ENCODE measurements at regions not wholly inside any gene's neighbourhood (a gene's known extent, or its start where the extent isn't known, plus 50 kb on each side); places are given as distances from the start of the nearest gene placed in this dataset.

DNA sequence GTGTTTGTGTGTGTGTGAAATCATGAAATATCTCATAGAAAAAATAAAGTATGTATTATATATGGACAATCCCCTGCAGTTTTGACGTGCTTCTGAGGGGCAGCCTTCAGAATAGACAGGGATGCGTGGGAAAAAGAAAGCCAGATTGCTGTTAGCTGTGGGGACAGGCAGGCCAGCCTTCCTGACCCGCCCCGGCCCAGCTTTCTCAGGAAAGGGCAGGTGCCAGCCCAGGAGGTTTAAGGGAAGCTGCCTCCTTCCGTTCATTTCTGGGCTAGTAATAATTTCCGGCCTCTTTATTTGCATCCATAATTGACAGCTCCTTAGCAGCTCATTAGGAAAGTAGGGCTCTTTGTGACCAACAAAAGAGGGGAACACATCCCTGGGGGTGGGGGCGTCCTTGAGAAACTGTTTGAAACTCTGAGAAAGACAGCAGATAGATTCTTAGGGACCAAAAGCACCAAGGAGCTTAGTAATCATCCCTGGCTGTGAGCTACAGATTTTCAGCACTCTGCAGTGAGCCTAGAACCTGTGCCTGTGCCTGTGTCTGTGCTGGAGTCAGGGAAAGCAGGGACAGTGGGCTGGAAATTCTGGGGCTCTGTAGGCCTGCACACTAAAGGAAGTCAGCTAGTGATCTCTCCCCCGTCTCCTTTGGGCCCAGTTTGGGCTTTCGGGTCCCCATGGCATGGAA is 632.9 kb upstream of the CADM1 start:
- no peak for DNase-seq

DNA sequence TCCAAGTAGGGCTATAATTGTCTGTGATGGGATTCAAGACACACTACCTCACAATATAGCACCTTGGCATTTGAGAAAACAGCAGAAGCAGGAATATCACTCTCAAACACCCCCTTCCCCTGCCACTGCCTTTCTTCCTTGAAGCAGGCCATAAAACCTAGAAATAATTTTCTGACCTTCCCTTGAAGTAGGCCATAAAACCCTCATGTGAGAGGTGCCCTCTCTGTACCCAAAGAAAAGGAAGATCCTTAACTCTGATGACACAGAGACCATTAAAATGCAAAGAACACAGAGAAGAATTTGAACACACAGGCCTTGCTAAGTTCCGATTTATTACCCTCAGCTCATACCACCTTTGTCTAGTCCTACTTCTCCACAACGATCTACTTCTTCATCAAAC is 631.7 kb upstream of the CADM1 start:
- DNase-seq: no peak

DNA sequence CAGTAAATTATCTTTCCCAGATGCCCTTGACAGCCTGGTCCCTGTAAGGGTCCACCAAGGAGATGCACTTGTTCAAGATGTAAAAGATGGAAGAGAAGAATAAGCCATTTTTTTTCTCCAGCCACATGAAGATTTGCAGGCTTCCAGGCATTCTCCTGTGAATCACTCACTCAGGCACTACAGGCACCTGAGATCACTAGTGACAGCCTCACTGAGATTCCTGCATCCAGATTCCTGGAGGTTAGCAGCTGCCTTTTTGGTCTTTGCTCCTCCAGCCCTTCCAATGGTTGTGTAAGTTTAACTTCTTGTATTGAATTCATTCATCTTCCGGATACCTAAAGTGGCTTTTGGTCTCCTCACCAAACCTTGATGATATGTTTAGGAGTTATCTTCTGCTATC is 630.2 kb upstream of the CADM1 start:
- no peak for DNase-seq

DNA sequence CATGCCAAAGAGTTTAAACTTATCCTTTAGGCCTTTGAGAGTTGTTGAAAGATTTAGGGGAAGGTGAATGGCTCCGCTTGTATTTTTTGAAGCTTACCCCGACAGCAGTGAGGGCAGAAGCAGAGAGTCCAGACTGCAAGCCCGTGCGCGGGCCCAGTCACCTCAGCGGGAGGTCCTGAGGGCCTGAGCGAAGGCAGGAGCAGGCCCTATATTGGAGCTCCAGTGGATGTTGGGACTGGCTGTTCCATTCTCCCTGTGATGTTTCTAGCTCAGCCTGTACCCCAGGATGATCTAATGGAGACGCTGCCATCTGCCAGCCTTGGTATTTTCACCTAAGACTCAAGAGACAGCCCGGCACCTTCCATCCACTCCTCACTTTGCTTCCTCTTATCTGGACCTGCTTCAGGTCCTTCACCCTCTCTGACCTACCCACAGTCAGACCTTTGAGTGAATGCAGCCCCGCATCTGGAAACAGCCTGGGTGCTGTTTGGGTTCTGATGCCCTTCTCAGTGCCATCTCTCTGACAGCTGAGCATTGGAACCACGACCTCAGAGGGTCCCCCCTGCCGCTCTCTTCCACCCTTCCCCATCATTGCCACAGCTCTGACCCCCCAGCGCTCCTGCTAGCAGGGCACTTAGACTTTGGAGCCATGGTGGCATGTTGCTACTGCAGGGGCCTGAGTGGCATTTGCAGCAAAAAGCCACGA is 628.2 kb upstream of the CADM1 start:
- DNase-seq: no peak

DNA sequence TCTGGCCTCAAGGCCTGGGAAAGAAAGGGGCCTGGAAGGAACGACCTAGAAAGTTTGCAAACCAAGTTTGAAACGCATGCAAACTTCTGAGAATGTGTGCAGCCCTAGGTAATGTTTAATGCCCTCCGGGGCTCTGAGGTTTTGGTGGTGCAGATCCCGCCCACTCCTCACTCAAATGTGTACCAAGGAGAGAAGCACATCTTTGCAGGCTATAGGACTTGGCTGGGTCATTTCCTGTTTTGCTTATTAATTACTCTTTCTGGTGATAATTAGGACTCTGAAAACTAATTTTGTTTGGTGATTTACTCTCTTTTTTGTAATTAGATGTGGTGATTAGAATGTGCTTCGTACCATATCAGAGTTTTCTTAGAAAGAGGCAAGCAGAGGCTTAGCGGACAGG is 625.9 kb upstream of the CADM1 start:
- DNase-seq: no peak

GRCh38 chr11:116129456-116129855 is 625.2 kb upstream of the CADM1 start:
- DNase-seq: no peak

DNA sequence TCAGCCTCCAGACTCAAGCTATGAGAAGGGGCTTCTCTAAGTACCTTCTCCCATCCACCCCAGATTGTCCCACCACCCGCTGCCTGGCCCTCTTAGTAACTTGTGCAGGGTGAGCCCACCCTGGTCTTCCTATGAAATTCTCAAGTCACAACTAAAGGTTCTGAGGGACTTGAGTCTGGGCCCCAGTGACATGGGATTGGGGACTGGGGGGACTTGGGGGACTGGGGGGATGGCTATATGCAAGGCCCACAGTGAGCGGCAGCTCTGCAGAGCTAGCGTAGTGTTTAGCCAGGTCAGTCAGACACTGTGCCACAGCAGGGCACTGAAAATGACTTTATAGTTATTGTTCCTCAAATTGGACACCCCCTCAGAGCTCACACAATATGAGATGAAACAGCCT is 622.3 kb upstream of the CADM1 start:
- DNase-seq: no peak

- DNase-seq: no peak
Observed at GRCh38 chr11:116124922-116125714, 620.9 kb upstream of the CADM1 start.

DNA sequence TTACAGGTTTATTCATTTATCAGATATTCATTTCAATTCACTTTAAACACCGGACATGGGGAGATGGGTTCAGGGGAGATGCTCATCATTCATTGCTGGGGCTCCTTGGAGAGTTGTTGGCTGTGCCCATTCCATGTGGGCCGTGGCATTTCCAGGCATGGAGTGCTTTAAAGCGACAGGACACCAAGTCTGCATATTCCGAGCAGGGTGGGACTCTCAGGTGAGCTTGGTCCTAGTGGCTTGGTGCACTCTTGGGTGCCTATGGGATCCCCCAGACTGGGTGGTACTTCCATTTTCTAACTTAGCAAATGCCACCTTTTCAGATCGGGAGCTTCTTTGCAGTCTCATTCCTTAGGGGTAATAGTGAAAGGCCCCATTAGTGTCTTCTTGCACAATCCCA is 619.5 kb upstream of the CADM1 start:
- DNase-seq: no peak

- no peak for DNase-seq
Observed at GRCh38 chr11:116122697-116123472, 618.7 kb upstream of the CADM1 start.

- DNase-seq: no peak
Observed at GRCh38 chr11:116119158-116119557, 614.9 kb upstream of the CADM1 start.

DNA sequence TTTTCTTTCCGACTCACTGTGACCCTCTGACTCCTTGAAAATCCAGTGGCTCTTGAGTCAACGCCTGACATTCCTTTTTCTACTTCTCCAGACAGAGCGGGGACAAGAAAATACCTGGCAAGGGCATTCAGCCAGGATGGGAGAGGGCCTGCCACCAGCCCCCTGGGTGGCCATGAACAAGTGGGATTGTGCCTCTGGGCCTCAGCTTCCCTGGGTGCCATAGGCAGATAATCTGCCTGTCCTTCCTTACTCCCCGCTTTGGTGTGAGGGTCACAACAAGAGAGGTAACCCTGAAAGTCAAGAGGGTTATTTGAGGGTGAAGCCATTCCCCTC is 613.9 kb upstream of the CADM1 start:
- DNase-seq: no peak

GRCh38 chr11:116117331-116118137 is 613.3 kb upstream of the CADM1 start:
- no peak for DNase-seq

DNA sequence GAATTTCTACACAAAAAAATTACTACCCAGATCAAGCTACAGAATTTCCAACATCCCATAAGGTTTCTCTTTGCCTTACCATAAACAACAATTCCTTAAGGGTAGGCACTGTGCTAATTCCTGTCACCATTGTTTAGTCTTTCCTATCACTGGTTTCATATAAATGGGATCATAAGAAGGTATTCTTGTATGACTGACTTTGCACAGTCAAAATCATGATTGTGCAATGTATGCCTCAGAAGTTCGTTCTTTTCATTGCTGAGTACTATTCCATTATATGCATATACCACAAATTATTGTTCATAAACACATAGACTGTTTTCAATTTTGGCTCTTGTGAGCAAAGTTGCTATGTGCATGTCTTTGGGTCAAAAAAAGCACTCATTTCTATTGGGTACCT is 611.6 kb upstream of the CADM1 start:
- no peak for DNase-seq

- no peak for DNase-seq
Observed at GRCh38 chr11:116114198-116114651, 610.0 kb upstream of the CADM1 start.

DNA sequence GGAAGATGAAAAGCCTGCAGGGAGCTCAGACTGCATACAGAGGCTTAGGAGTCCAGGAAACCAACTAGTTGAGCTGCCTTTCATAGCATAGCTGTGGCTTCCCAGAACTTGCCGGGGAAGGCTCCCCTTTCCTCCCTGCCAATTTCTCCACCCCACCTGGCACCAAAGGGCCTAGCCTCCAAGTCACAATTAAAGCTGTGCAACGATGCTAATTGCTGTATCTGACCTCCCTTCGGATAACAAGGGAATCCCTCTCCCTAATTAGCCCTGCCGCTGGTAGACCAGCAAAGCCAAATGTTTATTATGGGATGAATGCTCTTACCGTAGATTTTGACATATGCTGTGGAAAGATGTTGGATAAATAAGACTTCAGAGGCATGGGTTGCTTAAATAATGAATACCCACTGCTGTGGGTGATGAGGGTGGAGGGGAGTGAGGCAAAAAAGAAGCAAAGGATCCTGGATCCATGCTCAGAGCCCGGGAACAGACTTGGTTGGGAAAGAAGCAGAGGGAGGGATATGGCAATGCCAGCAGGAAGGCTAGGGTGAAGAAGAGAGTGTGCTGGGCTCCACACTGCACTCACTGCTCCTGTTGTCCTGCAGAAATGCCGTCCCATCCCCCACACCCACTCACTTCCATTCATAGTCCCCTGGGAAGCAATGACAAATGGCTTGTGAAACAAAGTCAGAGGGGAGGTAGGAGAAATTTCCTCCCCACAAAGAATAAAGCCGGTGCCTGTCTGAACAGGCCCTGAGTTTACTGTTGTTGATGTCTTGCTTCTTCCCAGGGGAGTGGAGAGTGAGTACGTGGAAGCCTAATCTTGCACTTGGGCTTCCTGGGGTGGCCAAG is 608.1 kb upstream of the CADM1 start:
- DNase-seq: no peak

DNA sequence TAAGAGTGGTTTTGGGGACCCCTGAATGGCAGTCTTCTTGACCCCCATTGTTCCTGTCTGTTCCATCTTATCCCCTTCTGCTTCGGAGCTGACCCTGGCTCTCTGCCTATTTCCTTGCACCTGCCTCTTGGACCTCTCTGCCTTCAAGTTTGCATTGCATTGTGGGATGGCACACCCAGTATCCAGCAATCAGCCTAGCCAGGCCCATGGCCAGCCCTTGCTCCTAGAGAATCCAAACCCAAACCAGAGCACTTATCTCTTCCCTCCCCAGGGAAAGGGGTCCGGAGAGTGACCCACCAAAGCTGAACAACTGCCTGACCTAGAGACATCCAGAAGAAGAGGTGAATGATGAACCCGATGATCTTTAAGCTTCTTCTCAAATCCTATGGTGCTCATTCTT is 607.3 kb upstream of the CADM1 start:
- DNase-seq: no peak

GRCh38 chr11:116110802-116111201 is 606.6 kb upstream of the CADM1 start:
- no peak for DNase-seq

DNA sequence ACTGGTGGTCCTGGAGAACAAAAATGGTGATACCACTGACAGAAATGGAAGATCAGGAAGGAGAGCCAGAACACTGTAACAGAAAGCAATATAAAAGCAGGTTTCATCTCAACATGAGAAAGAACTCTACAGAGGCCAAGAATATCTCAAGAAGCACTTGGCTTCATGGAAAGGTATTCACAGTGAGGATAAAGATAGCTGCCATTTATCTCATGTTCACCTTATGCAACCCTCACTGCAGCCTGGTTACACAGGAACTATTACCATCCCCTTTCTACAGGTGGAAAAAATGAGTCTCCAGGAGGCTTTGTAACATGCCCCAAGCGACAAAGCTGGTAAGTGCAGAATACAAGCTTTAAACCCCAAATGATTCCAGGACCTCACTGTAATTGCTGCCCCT is 606.1 kb upstream of the CADM1 start:
- DNase-seq: no peak

DNA sequence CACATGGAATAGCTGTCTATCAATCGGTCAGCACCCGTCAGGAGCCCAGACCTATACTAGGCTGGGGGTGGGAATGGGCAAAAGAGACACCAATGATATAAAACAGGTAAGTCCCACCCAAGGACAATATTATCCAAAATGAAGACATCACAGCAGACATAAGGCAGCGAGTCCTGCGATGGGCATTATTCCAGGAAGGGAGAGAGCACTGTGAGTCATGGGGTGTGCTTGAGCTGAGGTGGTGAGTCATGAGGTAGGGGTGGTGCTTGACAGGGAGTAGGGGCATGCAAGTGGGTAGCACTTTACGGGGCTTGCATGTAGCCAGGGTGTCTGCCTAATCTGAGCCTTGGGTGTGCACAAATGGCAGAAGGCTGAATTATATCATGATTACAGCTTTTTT is 605.0 kb upstream of the CADM1 start:
- no peak for DNase-seq

DNA sequence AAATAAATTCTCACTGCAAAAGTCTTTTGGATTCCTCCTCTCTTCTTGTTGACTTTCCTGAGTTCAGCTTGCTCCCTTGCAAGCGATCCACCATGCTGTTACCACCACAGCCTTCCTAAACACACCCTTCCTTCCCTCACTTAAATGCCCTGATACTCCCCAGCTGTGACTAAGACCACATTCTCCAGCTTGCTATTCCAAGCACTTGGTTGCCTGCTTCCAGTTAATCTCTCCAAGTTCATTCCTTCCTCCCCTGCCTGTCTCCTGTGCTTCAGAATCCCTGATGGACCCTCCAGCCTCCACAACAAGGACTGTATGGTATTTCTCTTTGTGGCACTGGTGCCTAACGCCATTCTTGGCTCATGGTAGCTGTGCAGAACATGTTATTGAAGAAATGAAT is 603.9 kb upstream of the CADM1 start:
- no peak for DNase-seq
